ENCODE measurements at regions not wholly inside any gene's neighbourhood (a gene's known extent, or its start where the extent isn't known, plus 50 kb on each side); places are given as distances from the start of the nearest gene placed in this dataset.
A peak's percentile ranks its signal among the peaks of the same experiment; 100 is the strongest.

- no peak for DNase-seq (ENCODE audit: low read depth, low spot score)
- POLR2A ChIA-PET = no interaction called here
Observed at GRCh38 chr14:44154874-44155273, 352.2 kb downstream of the FSCB start.

GRCh38 chr14:44154446-44154845, 352.6 kb downstream of the FSCB start:
- H3K9me3 ChIP-seq (ENCODE audit: control insufficient read depth, insufficient read depth, low read length) = peaks cover 11% of the 10 kb centered on the region
- no peaks in the 10 kb centered on the region for H3K27me3 ChIP-seq (ENCODE audit: control insufficient read depth, insufficient read depth, low read length)
- no peak overlapping the region for H3K4me3 ChIP-seq (ENCODE audit: low read depth, low read length)
- ChIA-PET POLR2A (no interaction called here), CTCF (no interaction called here)
- no peak for TF ChIP-seq CTCF (IDR thresholded peaks at IDR 0.05; ENCODE audit: low read depth, low read length)
- H3K27ac ChIP-seq (ENCODE audit: low read depth, low read length) = no peak overlapping the region
- DNase-seq (ENCODE audit: low read depth, low spot score) = no peak

More at GRCh38 chr14:44154874-44155273, 352.2 kb downstream of the FSCB start:
- Histone ChIP-seq H3K27me3 (ENCODE audit: control insufficient read depth, insufficient read depth, low read length) (no peaks in the 10 kb centered on the region), H3K4me3 (ENCODE audit: low read depth, low read length) (no peak overlapping the region), H3K27ac (ENCODE audit: low read depth, low read length) (no peak overlapping the region), H3K9me3 (ENCODE audit: control insufficient read depth, insufficient read depth, low read length) (peaks cover 11% of the 10 kb centered on the region)
- CTCF ChIA-PET = no interaction called here
- no peak for TF ChIP-seq CTCF (IDR thresholded peaks at IDR 0.05; ENCODE audit: low read depth, low read length)

GRCh38 chr14:44151130-44151820, 355.8 kb downstream of the FSCB start:
- Histone ChIP-seq H3K27me3 (ENCODE audit: control insufficient read depth, insufficient read depth, low read length) (no peaks in the 10 kb centered on the region), H3K27ac (ENCODE audit: low read depth, low read length) (no peak overlapping the region), H3K9me3 (ENCODE audit: control insufficient read depth, insufficient read depth, low read length) (peaks cover 10% of the 10 kb centered on the region), H3K4me3 (ENCODE audit: low read depth, low read length) (no peak overlapping the region)
- ChIA-PET POLR2A (no interaction called here), CTCF (no interaction called here)
- no peak for TF ChIP-seq CTCF (IDR thresholded peaks at IDR 0.05; ENCODE audit: low read depth, low read length)
- DNase-seq (ENCODE audit: low read depth, low spot score) = no peak

GRCh38 chr14:44149597-44149996, 357.5 kb downstream of the FSCB start:
- H3K9me3 ChIP-seq (ENCODE audit: control insufficient read depth, insufficient read depth, low read length) = peaks cover 3% of the 10 kb centered on the region; the same call in 1 of the 2 replicates
- no peaks in the 10 kb centered on the region for H3K27me3 ChIP-seq (ENCODE audit: control insufficient read depth, insufficient read depth, low read length)
- POLR2A ChIA-PET = no interaction called here
- DNase-seq (ENCODE audit: low read depth, low spot score) = no peak
- CTCF ChIA-PET = interaction anchor here (0.7 kb wide), 1 partner anchor 486 kb away, joined by 3 read pairs; no protein-coding TSS in a partner anchor
- no peak overlapping the region for H3K4me3 ChIP-seq (ENCODE audit: low read depth, low read length)
- peak; percentile 17; the same call in 1 of the 2 replicates for TF ChIP-seq CTCF (IDR thresholded peaks at IDR 0.05; ENCODE audit: low read depth, low read length)
- H3K27ac ChIP-seq (ENCODE audit: low read depth, low read length) = no peak overlapping the region

- DNase-seq (ENCODE audit: low read depth, low spot score) = no peak
- ChIA-PET POLR2A (no interaction called here), CTCF (no interaction called here)
- no peak overlapping the region for H3K4me3 ChIP-seq (ENCODE audit: low read depth, low read length)
- no peaks in the 10 kb centered on the region for H3K9me3 ChIP-seq (ENCODE audit: control insufficient read depth, insufficient read depth, low read length)
- H3K27me3 ChIP-seq (ENCODE audit: control insufficient read depth, insufficient read depth, low read length) = no peaks in the 10 kb centered on the region
- TF ChIP-seq CTCF (IDR thresholded peaks at IDR 0.05; ENCODE audit: low read depth, low read length) = no peak
- no peak overlapping the region for H3K27ac ChIP-seq (ENCODE audit: low read depth, low read length)
Observed at GRCh38 chr14:44142006-44142405, 365.1 kb downstream of the FSCB start.

All from AG04450 (cell line).